ENCODE measurements at regions not wholly inside any gene's neighbourhood (a gene's known extent, or its start where the extent isn't known, plus 50 kb on each side); places are given as distances from the start of the nearest gene placed in this dataset.

- no peak overlapping the region for H3K27ac ChIP-seq (ENCODE audit: insufficient read depth, low read depth, low read length, poor library complexity, severe bottlenecking)
- H3K4me3 ChIP-seq (ENCODE audit: insufficient read depth, low read depth, low read length): no peak overlapping the region
- no peaks in the 10 kb centered on the region for H3K4me1 ChIP-seq (ENCODE audit: control insufficient read depth, insufficient read depth, low read length)
- no peaks in the 10 kb centered on the region for H3K36me3 ChIP-seq (ENCODE audit: control insufficient read depth, insufficient read depth, low read length)
- no peaks in the 10 kb centered on the region for H3K27me3 ChIP-seq (ENCODE audit: control insufficient read depth, insufficient read depth, low read length, poor library complexity, severe bottlenecking)
- WGBS, 2 experiments: 80% methylated on average over 1 of the region's 1 CpG; no CpG with 5 or more reads in 1 of the 2 experiments
- no peaks in the 10 kb centered on the region for H3K9me3 ChIP-seq (ENCODE audit: control insufficient read depth, low read length)
Measured at GRCh38 chr13:31670831-31671617, 68.3 kb upstream of the RXFP2 start.

DNA sequence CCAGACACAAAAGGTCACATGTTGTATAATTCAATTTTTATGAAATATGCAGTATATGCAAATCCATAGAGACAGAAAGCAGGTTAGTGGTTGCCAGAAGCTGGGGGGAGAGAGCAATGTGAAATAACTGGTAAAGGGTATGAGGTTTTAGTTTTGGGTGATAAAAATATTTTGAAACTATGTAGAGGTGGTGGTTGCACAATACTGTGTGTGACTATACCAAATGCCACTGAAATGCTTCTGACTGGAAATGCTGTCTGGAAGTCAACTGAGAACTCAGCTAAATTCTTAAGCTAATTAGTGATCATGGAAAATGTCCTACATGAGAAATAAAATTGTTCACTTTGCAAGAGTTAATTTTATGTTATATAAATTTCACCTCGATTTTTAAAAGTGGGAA, 65.3 kb upstream of the RXFP2 start:
- no peaks in the 10 kb centered on the region for H3K4me1 ChIP-seq (ENCODE audit: control insufficient read depth, insufficient read depth, low read length)
- H3K9me3 ChIP-seq (ENCODE audit: control insufficient read depth, low read length): no peaks in the 10 kb centered on the region
- 100% methylated on average over 1 of the region's 1 CpG; no CpG with 5 or more reads in 1 of the 2 experiments for WGBS, 2 experiments
- no peak overlapping the region for H3K27ac ChIP-seq (ENCODE audit: insufficient read depth, low read depth, low read length, poor library complexity, severe bottlenecking)
- no peak overlapping the region for H3K4me3 ChIP-seq (ENCODE audit: insufficient read depth, low read depth, low read length)
- no peaks in the 10 kb centered on the region for H3K36me3 ChIP-seq (ENCODE audit: control insufficient read depth, insufficient read depth, low read length)
- H3K27me3 ChIP-seq (ENCODE audit: control insufficient read depth, insufficient read depth, low read length, poor library complexity, severe bottlenecking): no peaks in the 10 kb centered on the region

DNA sequence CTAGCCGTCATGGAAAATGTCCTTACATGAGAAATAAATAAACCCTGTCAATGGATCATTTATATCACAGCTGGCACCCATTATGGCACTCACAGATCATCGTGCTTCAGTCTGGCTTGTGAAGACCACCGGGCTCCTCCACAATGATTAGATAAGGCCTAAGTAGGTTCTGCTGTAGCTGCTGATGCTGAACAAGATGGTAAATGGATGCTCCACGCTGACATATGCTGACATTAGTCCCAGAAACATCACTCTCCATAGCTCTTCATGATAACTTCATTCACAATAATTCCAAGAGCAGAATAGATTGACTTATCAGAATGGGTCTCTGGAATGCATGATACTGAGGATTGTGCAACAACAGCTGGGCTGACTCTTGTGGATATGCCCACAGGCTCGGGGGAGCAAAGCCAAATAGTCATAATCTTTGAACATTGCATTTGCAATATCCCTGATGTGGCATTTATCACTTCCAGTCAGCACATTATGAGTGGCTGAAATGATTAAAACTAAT, 63.8 kb upstream of the RXFP2 start:
- 92 to 95% methylated on average over 5 of the region's 5 CpGs for WGBS, 2 experiments
- Histone ChIP-seq H3K4me1 (ENCODE audit: control insufficient read depth, insufficient read depth, low read length) (no peaks in the 10 kb centered on the region), H3K27me3 (ENCODE audit: control insufficient read depth, insufficient read depth, low read length, poor library complexity, severe bottlenecking) (no peaks in the 10 kb centered on the region), H3K36me3 (ENCODE audit: control insufficient read depth, insufficient read depth, low read length) (no peaks in the 10 kb centered on the region), H3K27ac (ENCODE audit: insufficient read depth, low read depth, low read length, poor library complexity, severe bottlenecking) (no peak overlapping the region), H3K4me3 (ENCODE audit: insufficient read depth, low read depth, low read length) (no peak overlapping the region), H3K9me3 (ENCODE audit: control insufficient read depth, low read length) (no peaks in the 10 kb centered on the region)

- Histone ChIP-seq H3K27me3 (ENCODE audit: control insufficient read depth, insufficient read depth, low read length, poor library complexity, severe bottlenecking) (no peaks in the 10 kb centered on the region), H3K4me1 (ENCODE audit: control insufficient read depth, insufficient read depth, low read length) (no peaks in the 10 kb centered on the region), H3K27ac (ENCODE audit: insufficient read depth, low read depth, low read length, poor library complexity, severe bottlenecking) (no peak overlapping the region), H3K9me3 (ENCODE audit: control insufficient read depth, low read length) (no peaks in the 10 kb centered on the region), H3K4me3 (ENCODE audit: insufficient read depth, low read depth, low read length) (no peak overlapping the region), H3K36me3 (ENCODE audit: control insufficient read depth, insufficient read depth, low read length) (no peaks in the 10 kb centered on the region)
- WGBS, 2 experiments: 96 to 100% methylated on average over 1 to 2 of the region's 2 CpGs
Measured at GRCh38 chr13:31681133-31681532, 58.2 kb upstream of the RXFP2 start.

GRCh38 chr13:31684466-31684865, 54.9 kb upstream of the RXFP2 start:
- H3K9me3 ChIP-seq (ENCODE audit: control insufficient read depth, low read length): no peaks in the 10 kb centered on the region
- H3K27me3 ChIP-seq (ENCODE audit: control insufficient read depth, insufficient read depth, low read length, poor library complexity, severe bottlenecking): no peaks in the 10 kb centered on the region
- no peak overlapping the region for H3K27ac ChIP-seq (ENCODE audit: insufficient read depth, low read depth, low read length, poor library complexity, severe bottlenecking)
- H3K4me3 ChIP-seq (ENCODE audit: insufficient read depth, low read depth, low read length): no peak overlapping the region
- WGBS, 2 experiments: 94 to 97% methylated on average over 2 of the region's 2 CpGs
- no peaks in the 10 kb centered on the region for H3K4me1 ChIP-seq (ENCODE audit: control insufficient read depth, insufficient read depth, low read length)
- no peaks in the 10 kb centered on the region for H3K36me3 ChIP-seq (ENCODE audit: control insufficient read depth, insufficient read depth, low read length)

- Histone ChIP-seq H3K4me1 (ENCODE audit: control insufficient read depth, insufficient read depth, low read length) (no peaks in the 10 kb centered on the region), H3K27me3 (ENCODE audit: control insufficient read depth, insufficient read depth, low read length, poor library complexity, severe bottlenecking) (no peaks in the 10 kb centered on the region), H3K9me3 (ENCODE audit: control insufficient read depth, low read length) (no peaks in the 10 kb centered on the region), H3K36me3 (ENCODE audit: control insufficient read depth, insufficient read depth, low read length) (no peaks in the 10 kb centered on the region), H3K4me3 (ENCODE audit: insufficient read depth, low read depth, low read length) (no peak overlapping the region), H3K27ac (ENCODE audit: insufficient read depth, low read depth, low read length, poor library complexity, severe bottlenecking) (no peak overlapping the region)
- WGBS, 2 experiments: 93 to 96% methylated on average over 4 of the region's 4 CpGs
Measured at GRCh38 chr13:31686670-31687425, 52.5 kb upstream of the RXFP2 start.
